Transverse colon (tissue), 4 donors: ENCODE measurements at regions not wholly inside any gene's neighbourhood (a gene's known extent, or its start where the extent isn't known, plus 50 kb on each side); places are given as distances from the start of the nearest gene placed in this dataset.
"Not testable (repeated sequence)": the region's sequence is repeated elsewhere in the genome, so short reads cannot be mapped to it uniquely, and the experiment has no call there.

Source experiments
- DNase-seq: peaks from one replicate; pipeline ENCODE4 v3.0.0-alpha.2; 2019
- H3K27ac ChIP-seq, 4 donors: fragments of 200-600 bp; sonication (generic); 2 replicates each; pipeline ENCODE4 v1.5.1; 2016 to 2018; ENCODE audit warnings: inconsistent platforms in 4 of 4
- H3K27me3 ChIP-seq: fragments of 200-600 bp; sonication (generic); 2 replicates; pipeline ENCODE4 v1.5.1; 2017; ENCODE audit warnings: inconsistent platforms
- H3K36me3 ChIP-seq, 4 donors: fragments of 200-600 bp; sonication (generic); 2 replicates each; pipeline ENCODE4 v1.5.1; 2017 to 2019; ENCODE audit warnings: inconsistent platforms in 4 of 4
- H3K4me1 ChIP-seq, 4 donors: fragments of 200-600 bp; sonication (generic); 2 replicates each; pipeline ENCODE4 v1.5.1; 2017 to 2020; ENCODE audit warnings: inconsistent platforms in 4 of 4
- H3K4me3 ChIP-seq, 4 donors: fragments of 200-600 bp; sonication (generic); 1 replicate in 1 of 4; 2 replicates in 3 of 4; pipeline versions ENCODE4 v1.5.1 to v1.6.1; 2017 to 2019; ENCODE audit warnings: inconsistent platforms in 4 of 4
- H3K9me3 ChIP-seq, 2 donors: fragments of 200-600 bp; sonication (generic); 2 replicates each; pipeline ENCODE4 v1.5.1; 2017 to 2019; ENCODE audit warnings: inconsistent platforms in 2 of 2
- EP300 ChIP-seq: sonication (generic); formaldehyde crosslinking; IDR thresholded peaks from one replicate; pipeline ENCODE4 v1.6.1; 2017; ENCODE audit warnings: antibody characterized with exemption, low read depth
- POLR2A ChIP-seq: fragments of 450-650 bp; IDR thresholded peaks from one replicate; pipeline ENCODE4 v1.6.1; 2016; ENCODE audit warnings: antibody characterized with exemption, mild to moderate bottlenecking, moderate library complexity
- POLR2AphosphoS5 ChIP-seq, 3 donors: sonication (generic); formaldehyde crosslinking; IDR thresholded peaks; one replicate each; pipeline ENCODE4 v1.6.1; 2016; ENCODE audit warnings: antibody characterized with exemption in 3 of 3
- WGBS, 2 donors: methylation state at CpG; one replicate each; pipeline ENCODE4 v1.1.5; 2018; ENCODE audit warnings: low coverage in 1 of 2; 5-methylcytosine and 5-hydroxymethylcytosine counted together
- in situ Hi-C, 4 donors: fragments of 200-750 bp; cut with MboI; loops; one replicate each; pipeline versions ENCODE4 v1.15.0 to v1.15.1; 2017; ENCODE audit warnings: low sequenced_read_pairs in 3 of 4, low pct_ligation_motif_present in 1 of 4, low pct_unique_long_range_greater_than_20kb in 1 of 4
- intact Hi-C: fragments of 100-400 bp; cut with DNase I; formaldehyde crosslinking; loops from one replicate; pipeline ENCODE4 v1.15.1; 2023; ENCODE audit warnings: low total_unique reads
- TF ChIP-seq, protein P1 (sequence below), 5 experiments: fragments of 200-600 bp in 3 of 5; fragments of 450-650 bp in 2 of 5; sonication (generic) in 3 of 5; IDR thresholded peaks; 1 replicate in 2 of 5; 2 replicates in 3 of 5; pipeline ENCODE4 v1.5.1; 2016 to 2017; ENCODE audit warnings: antibody characterized with exemption in 5 of 5, inconsistent platforms in 3 of 5, mild to moderate bottlenecking in 2 of 5, moderate library complexity in 1 of 5

DNA sequence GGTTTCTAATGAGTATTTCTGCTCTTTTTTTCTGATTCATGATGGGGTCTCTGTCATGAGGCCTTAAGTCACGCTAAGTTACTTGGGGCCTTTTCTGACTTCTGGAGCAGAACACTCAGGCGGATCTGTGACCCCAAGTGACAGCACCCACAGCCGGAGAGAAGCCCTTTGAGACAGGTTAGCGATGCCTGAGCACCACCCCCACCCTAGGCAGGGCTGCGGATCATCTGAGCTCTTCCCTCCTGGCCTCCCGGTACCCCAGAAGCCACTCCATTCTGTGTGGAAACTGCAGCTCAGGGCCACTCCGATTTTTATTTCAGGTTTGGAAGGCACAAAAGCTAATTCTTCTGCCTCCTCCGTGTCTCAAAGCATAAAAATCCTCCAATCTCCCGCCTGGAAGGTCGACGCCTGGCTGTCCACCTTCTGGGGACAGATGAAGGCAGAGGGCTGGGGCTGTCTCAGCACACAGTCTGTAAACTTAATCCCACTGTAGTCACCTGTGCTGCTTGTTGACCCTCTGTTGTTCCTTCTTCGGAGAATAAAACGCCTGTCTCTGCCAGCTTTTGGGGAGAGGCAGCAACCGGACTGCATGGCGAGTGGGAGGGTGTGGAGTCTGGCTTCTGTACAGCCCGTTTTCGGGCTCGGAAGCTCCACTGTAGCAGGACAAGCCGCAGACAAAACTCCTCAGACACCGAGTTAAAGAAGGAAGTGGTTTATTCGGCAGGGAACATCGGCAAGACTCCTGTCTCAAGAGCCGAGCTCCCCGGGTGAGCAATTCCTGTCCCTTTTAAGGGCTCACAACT, 88.8 kb downstream of the SPRY4 start:
- intact Hi-C loops, result no loop called here
- no peaks in the 10 kb centered on the region for H3K9me3 ChIP-seq
- 85% methylated on average over 24 of the region's 24 CpGs; no CpG with 5 or more reads in 1 of the 2 donors for WGBS, 2 donors
- no peaks in the 10 kb centered on the region for H3K27me3 ChIP-seq
- DNase-seq, result no peak
- no peak overlapping the region for H3K27ac ChIP-seq
- H3K4me3 ChIP-seq, result no peak overlapping the region
- no peaks in the 10 kb centered on the region for H3K36me3 ChIP-seq
- TF ChIP-seq, protein P1, sequence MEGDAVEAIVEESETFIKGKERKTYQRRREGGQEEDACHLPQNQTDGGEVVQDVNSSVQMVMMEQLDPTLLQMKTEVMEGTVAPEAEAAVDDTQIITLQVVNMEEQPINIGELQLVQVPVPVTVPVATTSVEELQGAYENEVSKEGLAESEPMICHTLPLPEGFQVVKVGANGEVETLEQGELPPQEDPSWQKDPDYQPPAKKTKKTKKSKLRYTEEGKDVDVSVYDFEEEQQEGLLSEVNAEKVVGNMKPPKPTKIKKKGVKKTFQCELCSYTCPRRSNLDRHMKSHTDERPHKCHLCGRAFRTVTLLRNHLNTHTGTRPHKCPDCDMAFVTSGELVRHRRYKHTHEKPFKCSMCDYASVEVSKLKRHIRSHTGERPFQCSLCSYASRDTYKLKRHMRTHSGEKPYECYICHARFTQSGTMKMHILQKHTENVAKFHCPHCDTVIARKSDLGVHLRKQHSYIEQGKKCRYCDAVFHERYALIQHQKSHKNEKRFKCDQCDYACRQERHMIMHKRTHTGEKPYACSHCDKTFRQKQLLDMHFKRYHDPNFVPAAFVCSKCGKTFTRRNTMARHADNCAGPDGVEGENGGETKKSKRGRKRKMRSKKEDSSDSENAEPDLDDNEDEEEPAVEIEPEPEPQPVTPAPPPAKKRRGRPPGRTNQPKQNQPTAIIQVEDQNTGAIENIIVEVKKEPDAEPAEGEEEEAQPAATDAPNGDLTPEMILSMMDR (IDR thresholded peaks at IDR 0.05), result no peak
- TF ChIP-seq EP300 (no peak), POLR2A (no peak), POLR2AphosphoS5 (IDR thresholded peaks at IDR 0.05) (no peak)
- in situ Hi-C loops, result no loop called here
- H3K4me1 ChIP-seq, result no peaks in the 10 kb centered on the region

DNA sequence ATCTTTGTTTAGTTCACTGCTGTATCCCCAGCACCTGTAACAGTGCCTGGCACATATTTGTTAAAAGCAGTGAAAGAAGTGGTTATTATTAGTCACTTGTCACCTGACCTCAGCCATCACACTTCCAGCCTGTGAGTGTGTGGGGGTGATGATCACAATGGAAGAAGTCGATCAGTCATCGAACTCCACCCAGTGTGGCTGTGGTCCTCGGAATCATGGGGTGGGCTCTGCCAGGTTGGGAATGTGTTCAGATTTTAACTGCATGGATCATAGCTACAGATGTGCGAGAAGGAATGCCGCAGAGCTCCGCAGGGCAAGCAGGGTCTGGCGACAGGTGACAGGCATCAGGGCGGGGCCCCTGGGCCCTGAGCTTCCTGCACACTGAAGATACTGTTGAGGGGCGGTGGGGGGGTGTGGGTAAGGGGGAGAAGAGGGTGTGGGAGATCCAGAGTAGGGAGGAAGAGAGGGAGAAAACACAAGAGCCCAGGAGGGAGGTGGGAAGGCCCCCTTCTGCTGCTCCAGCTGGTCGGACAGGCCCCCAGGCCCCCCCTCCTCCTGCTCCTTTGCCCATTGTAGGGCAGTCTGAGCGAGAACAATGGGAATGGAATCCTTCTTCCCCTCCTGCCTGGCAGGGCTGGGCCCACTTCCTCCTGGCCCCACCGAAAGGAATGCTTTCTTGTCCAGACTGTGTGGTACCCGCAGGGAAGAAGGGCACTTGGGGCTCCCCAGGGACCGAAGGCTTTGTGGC, 89.6 kb downstream of the SPRY4 start:
- no peaks in the 10 kb centered on the region for H3K36me3 ChIP-seq
- no peaks in the 10 kb centered on the region for H3K27me3 ChIP-seq
- H3K4me3 ChIP-seq, result no peak overlapping the region
- intact Hi-C loops (no loop called here), in situ Hi-C loops (no loop called here)
- no peak for DNase-seq
- H3K4me1 ChIP-seq, result no peaks in the 10 kb centered on the region
- TF ChIP-seq, protein P1 (IDR thresholded peaks at IDR 0.05), result no peak
- TF ChIP-seq POLR2AphosphoS5 (IDR thresholded peaks at IDR 0.05) (no peak), EP300 (no peak), POLR2A (no peak)
- WGBS, 2 donors, result 65 to 68% methylated on average over 5 to 14 of the region's 14 CpGs
- no peak overlapping the region for H3K27ac ChIP-seq
- H3K9me3 ChIP-seq, result no peaks in the 10 kb centered on the region

DNA sequence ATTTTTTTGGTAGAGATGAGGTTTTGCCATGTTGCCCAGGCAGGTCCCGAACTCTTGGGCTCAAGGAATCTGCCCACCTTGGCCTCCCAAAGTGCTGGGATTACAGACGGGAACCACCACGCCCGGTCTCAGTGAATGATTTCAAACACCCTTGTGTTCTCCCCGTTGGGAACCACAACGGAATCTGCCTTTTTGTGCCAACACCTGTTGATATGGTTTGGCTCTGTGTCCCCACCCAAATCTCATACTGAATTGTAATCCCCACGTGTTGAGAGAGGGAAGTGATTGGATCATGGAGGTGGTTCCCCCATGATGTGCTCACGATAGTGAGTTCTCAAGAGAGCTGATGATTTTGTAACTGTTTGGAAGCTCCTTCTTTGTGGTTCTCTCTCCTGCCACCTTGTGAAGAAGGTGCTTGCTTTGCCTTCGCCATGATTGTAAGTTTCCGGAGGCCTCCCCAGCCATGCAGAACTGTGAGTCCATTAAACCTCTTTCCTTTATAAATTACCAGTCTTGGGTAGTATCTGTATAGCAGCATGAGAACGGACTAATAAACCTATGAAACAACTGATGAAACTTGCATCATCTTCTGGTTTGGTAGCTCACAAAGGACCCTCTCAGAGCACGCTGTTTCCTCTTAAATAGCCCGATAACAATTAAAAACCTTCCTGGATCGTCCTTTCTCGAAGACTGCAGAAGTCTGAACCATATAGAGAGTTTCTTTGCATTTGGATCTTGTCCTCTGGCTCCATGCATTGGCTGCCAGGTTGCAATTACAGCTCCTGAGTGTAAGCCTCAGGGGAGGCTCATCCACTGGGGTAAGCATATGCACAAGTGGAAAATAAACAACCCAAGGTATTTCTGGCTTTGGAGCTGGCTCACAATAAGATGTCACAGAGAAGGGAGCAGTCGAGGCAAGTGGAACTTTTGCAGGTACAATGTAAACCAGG, 91.5 kb downstream of the SPRY4 start:
- DNase-seq, result no peak
- Histone ChIP-seq H3K36me3 (no peaks in the 10 kb centered on the region), H3K27me3 (no peaks in the 10 kb centered on the region), H3K27ac (no peak overlapping the region), H3K9me3 (no peaks in the 10 kb centered on the region), H3K4me3 (no peak overlapping the region), H3K4me1 (no peaks in the 10 kb centered on the region)
- intact Hi-C loops, result no loop called here
- WGBS, 2 donors, result 76 to 81% methylated on average over 4 to 16 of the region's 16 CpGs
- TF ChIP-seq EP300, result no peak
- TF ChIP-seq POLR2AphosphoS5 (IDR thresholded peaks at IDR 0.05), result no peak
- TF ChIP-seq, protein P1 (IDR thresholded peaks at IDR 0.05), result no peak
- TF ChIP-seq POLR2A, result no peak
- in situ Hi-C loops, result no loop called here

DNA sequence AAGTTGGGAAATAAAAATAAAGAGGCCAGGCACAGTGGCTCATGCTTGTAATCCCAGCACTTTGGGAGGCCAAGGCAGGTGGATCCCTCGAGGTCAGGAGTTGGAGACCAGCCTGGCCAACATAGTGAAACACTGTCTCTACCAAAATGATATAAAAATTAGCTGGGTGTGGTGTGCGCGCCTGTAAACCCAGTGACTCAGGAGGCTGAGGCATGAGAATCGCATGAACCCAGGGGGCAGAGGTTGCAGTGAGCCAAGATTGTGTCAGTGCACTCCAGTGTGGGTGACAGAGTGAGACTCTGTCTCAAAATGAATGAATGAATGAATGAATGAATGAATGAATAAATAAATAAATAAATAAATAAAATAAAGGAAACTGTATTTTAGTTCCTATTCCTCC, 93.9 kb downstream of the SPRY4 start:
- in situ Hi-C loops, H3K27me3 ChIP-seq, H3K36me3 ChIP-seq, H3K4me1 ChIP-seq, H3K27ac ChIP-seq, DNase-seq, intact Hi-C loops, H3K4me3 ChIP-seq, H3K9me3 ChIP-seq: not testable (repeated sequence)
- WGBS, 2 donors, result 73 to 87% methylated on average over 3 to 4 of the region's 4 CpGs
